ENCODE measurements at regions not wholly inside any gene's neighbourhood (a gene's known extent, or its start where the extent isn't known, plus 50 kb on each side); places are given as distances from the start of the nearest gene placed in this dataset.

DNA sequence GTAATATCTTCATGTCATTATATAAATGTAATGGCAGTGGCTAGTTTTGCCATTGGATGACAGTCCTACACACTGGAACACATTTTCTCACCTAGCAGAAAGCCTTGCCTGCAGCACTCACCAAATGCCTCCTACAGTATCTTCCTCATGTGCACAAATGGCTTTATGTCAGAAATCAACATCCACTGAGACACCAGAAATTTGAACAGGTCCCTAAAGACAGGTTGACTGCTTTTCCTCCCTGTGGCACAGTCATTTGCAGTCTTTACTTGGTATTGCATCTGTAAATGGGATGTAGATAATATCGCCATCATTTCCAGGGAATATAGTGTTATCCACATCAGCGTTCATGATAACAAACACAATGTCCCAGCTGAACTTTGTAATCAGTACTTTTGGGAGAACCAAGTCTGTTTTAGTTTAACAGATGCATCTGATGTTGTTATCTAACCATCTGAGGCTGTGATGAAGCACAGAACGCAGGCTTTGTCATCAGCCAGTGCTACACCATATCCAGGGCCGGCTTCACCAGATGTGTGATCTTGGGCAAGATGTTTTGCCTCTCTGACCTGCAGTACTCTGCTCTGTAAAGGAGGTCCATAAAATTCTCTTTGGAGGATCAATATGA lies 83.9 kb upstream of the TAS2R1 start:
- TF ChIP-seq, protein P1, sequence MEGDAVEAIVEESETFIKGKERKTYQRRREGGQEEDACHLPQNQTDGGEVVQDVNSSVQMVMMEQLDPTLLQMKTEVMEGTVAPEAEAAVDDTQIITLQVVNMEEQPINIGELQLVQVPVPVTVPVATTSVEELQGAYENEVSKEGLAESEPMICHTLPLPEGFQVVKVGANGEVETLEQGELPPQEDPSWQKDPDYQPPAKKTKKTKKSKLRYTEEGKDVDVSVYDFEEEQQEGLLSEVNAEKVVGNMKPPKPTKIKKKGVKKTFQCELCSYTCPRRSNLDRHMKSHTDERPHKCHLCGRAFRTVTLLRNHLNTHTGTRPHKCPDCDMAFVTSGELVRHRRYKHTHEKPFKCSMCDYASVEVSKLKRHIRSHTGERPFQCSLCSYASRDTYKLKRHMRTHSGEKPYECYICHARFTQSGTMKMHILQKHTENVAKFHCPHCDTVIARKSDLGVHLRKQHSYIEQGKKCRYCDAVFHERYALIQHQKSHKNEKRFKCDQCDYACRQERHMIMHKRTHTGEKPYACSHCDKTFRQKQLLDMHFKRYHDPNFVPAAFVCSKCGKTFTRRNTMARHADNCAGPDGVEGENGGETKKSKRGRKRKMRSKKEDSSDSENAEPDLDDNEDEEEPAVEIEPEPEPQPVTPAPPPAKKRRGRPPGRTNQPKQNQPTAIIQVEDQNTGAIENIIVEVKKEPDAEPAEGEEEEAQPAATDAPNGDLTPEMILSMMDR (conservative IDR thresholded peaks at IDR 0.05) = no peak
- TF ChIP-seq ZFX (IDR thresholded peaks at IDR 0.05) = no peak
